GM03348 (cell line): ENCODE measurements at regions not wholly inside any gene's neighbourhood (a gene's known extent, or its start where the extent isn't known, plus 50 kb on each side); places are given as distances from the start of the nearest gene placed in this dataset.
A peak's percentile ranks its signal among the peaks of the same experiment; 100 is the strongest.
"Not testable (repeated sequence)": the region's sequence is repeated elsewhere in the genome, so short reads cannot be mapped to it uniquely, and the experiment has no call there.

Source experiments
- DNase-seq: peaks from one replicate; pipeline ENCODE4 v3.0.0; 2012; ENCODE audit warnings: low spot score

GRCh38 chr2:207409517-207409916 lies 120.2 kb upstream of the CREB1 start:
- no peak for DNase-seq

GRCh38 chr2:207412787-207413310 lies 116.9 kb upstream of the CREB1 start:
- DNase-seq, result no peak

- DNase-seq, result no peak
Measured at GRCh38 chr2:207413376-207413907, 116.3 kb upstream of the CREB1 start.

GRCh38 chr2:207416111-207416510 lies 113.7 kb upstream of the CREB1 start:
- no peak for DNase-seq

GRCh38 chr2:207416900-207417299 lies 112.9 kb upstream of the CREB1 start:
- no peak for DNase-seq

GRCh38 chr2:207417301-207417718 lies 112.5 kb upstream of the CREB1 start:
- no peak for DNase-seq

- DNase-seq, result no peak
Measured at GRCh38 chr2:207418419-207418818, 111.3 kb upstream of the CREB1 start.

- DNase-seq, result no peak
Measured at GRCh38 chr2:207419331-207419730, 110.4 kb upstream of the CREB1 start.

- DNase-seq, result no peak
Measured at GRCh38 chr2:207421671-207422070, 108.1 kb upstream of the CREB1 start.

- no peak for DNase-seq
Measured at GRCh38 chr2:207422380-207422779, 107.4 kb upstream of the CREB1 start.

- peak; percentile 69 for DNase-seq
Measured at GRCh38 chr2:207423886-207424285, 105.9 kb upstream of the CREB1 start.

- DNase-seq, result no peak
Measured at GRCh38 chr2:207427986-207428385, 101.8 kb upstream of the CREB1 start.

- no peak for DNase-seq
Measured at GRCh38 chr2:207428573-207428972, 101.2 kb upstream of the CREB1 start.

GRCh38 chr2:207432453-207432852 lies 97.3 kb upstream of the CREB1 start:
- peak; percentile 32 for DNase-seq

- DNase-seq, result no peak
Measured at GRCh38 chr2:207434306-207434705, 95.5 kb upstream of the CREB1 start.

GRCh38 chr2:207434899-207435465 lies 94.8 kb upstream of the CREB1 start:
- DNase-seq, result no peak

- DNase-seq, result no peak
Measured at GRCh38 chr2:207437136-207437523, 92.6 kb upstream of the CREB1 start.

- DNase-seq, result no peak
Measured at GRCh38 chr2:207437524-207438143, 92.1 kb upstream of the CREB1 start.

- DNase-seq, result no peak
Measured at GRCh38 chr2:207438414-207439126, 91.2 kb upstream of the CREB1 start.

GRCh38 chr2:207439881-207440280 lies 89.9 kb upstream of the CREB1 start:
- not testable (repeated sequence) for DNase-seq

- DNase-seq, result no peak
Measured at GRCh38 chr2:207444756-207445155, 85.0 kb upstream of the CREB1 start.

GRCh38 chr2:207446653-207447052 lies 83.1 kb upstream of the CREB1 start:
- no peak for DNase-seq

GRCh38 chr2:207448006-207448405 lies 81.8 kb upstream of the CREB1 start:
- DNase-seq, result peak; percentile 22
